Spleen (tissue), 11 donors: ENCODE measurements at regions not wholly inside any gene's neighbourhood (a gene's known extent, or its start where the extent isn't known, plus 50 kb on each side); places are given as distances from the start of the nearest gene placed in this dataset.

Experiments
- DNase-seq: peaks from one replicate; pipeline ENCODE4 v3.0.0-alpha.2; 2020
- H3K27ac ChIP-seq, 8 donors: fragments of 200-600 bp; sonication (generic) in 7 of 8; 1 replicate in 4 of 8; 2 replicates in 4 of 8; pipeline versions ENCODE4 v1.5.0 to v1.8.0; 2016 to 2021; ENCODE audit warnings: inconsistent platforms in 4 of 8, mild to moderate bottlenecking in 4 of 8, moderate library complexity in 1 of 8
- H3K27me3 ChIP-seq, 7 donors: fragments of 200-600 bp; sonication (generic) in 6 of 7; replicated peaks in 1 of 7; 1 replicate in 4 of 7; 2 replicates in 3 of 7; pipeline versions ENCODE4 v1.5.0 to v1.8.0; 2016 to 2021; ENCODE audit warnings: inconsistent platforms in 3 of 7, mild to moderate bottlenecking in 1 of 7
- H3K36me3 ChIP-seq, 6 donors: fragments of 200-600 bp; sonication (generic) in 5 of 6; 1 replicate in 4 of 6; 2 replicates in 2 of 6; pipeline versions ENCODE4 v1.5.0 to v1.8.0; 2016 to 2021; ENCODE audit warnings: inconsistent platforms in 2 of 6
- H3K4me1 ChIP-seq, 6 donors: fragments of 200-600 bp; sonication (generic) in 5 of 6; 1 replicate in 3 of 6; 2 replicates in 3 of 6; pipeline versions ENCODE4 v1.5.0 to v1.8.0; 2016 to 2021; ENCODE audit warnings: inconsistent platforms in 3 of 6
- H3K4me3 ChIP-seq, 8 donors: fragments of 200-600 bp; sonication (generic) in 7 of 8; 1 replicate in 4 of 8; 2 replicates in 4 of 8; pipeline versions ENCODE4 v1.5.0 to v1.8.0; 2016 to 2021; ENCODE audit warnings: inconsistent platforms in 4 of 8, mild to moderate bottlenecking in 4 of 8, moderate library complexity in 2 of 8
- H3K9me3 ChIP-seq, 8 donors: fragments of 200-600 bp; sonication (generic) in 7 of 8; 1 replicate in 4 of 8; 2 replicates in 4 of 8; pipeline versions ENCODE4 v1.5.0 to v1.8.0; 2016 to 2021; ENCODE audit warnings: inconsistent platforms in 4 of 8
- CTCF ChIP-seq, 11 experiments: fragments of 200-600 bp in 7 of 11; fragments of 450-650 bp in 4 of 11; sonication (generic) in 4 of 11; IDR thresholded peaks in 8 of 11; conservative IDR thresholded peaks in 3 of 11; 1 replicate in 7 of 11; 2 replicates in 4 of 11; pipeline versions ENCODE4 v1.4.0 to v1.8.0; 2016 to 2021; ENCODE audit warnings: antibody characterized with exemption in 11 of 11, inconsistent platforms in 4 of 11, mild to moderate bottlenecking in 1 of 11
- POLR2A ChIP-seq, 3 donors: fragments of 450-650 bp; IDR thresholded peaks; one replicate each; pipeline ENCODE4 v1.5.1; 2017; ENCODE audit warnings: antibody characterized with exemption in 3 of 3, mild to moderate bottlenecking in 1 of 3
- POLR2AphosphoS5 ChIP-seq, 3 donors: sonication (generic); formaldehyde crosslinking; IDR thresholded peaks; one replicate each; pipeline ENCODE4 v1.5.1; 2017; ENCODE audit warnings: antibody characterized with exemption in 3 of 3
- WGBS, 5 donors: extraction: QIAGEN DNeasy Blood & Tissue Kit in 3 of 5; methylation state at CpG; one replicate each; pipeline versions ENCODE4 v1.1.5 to v1.1.7; 2013 to 2018; 5-methylcytosine and 5-hydroxymethylcytosine counted together
- intact Hi-C: fragments of 100-400 bp; cut with DNase I; formaldehyde crosslinking; loops from one replicate; pipeline ENCODE4 v1.15.0; 2023; ENCODE audit warnings: low total_unique reads
- donor health status: healthy with polysubstance abuse.
- donor health status: DM: no; HTN: no; CAD: no; lungs with moderate emphysema.
- donor health status: DM: no; HTN: no; CAD: no.
- donor health status: Bipolar disorder and iron deficiency.
- donor health status: healthy.
- donor health status: DM: no; HTN: no; CAD: no.
- donor health status: DM: yes; HTN: yes; CAD: no.

GRCh38 chr5:125603321-125603720 lies 819.9 kb upstream of the GRAMD2B start:
- TF ChIP-seq POLR2AphosphoS5 (IDR thresholded peaks at IDR 0.05) (no peak), CTCF (IDR thresholded peaks at IDR 0.05 in 8 of 11, conservative IDR thresholded peaks at IDR 0.05 in 3 of 11) (no peak), POLR2A (IDR thresholded peaks at IDR 0.05) (no peak)
- WGBS, 5 donors: 87 to 96% (median 94%) methylated on average over 3 of the region's 3 CpGs
- Histone ChIP-seq H3K27me3 (no peaks in the 10 kb centered on the region), H3K27ac (no peak overlapping the region), H3K4me3 (no peak overlapping the region), H3K9me3 (no peaks in the 10 kb centered on the region), H3K36me3 (no peaks in the 10 kb centered on the region), H3K4me1 (no peaks in the 10 kb centered on the region)
- intact Hi-C loops: no loop called here
- no peak for DNase-seq

GRCh38 chr5:125604104-125604503 lies 819.1 kb upstream of the GRAMD2B start:
- DNase-seq: no peak
- H3K4me3 ChIP-seq: no peak overlapping the region
- no peak overlapping the region for H3K27ac ChIP-seq
- 79 to 93% (median 88%) methylated on average over 3 of the region's 3 CpGs for WGBS, 5 donors
- H3K27me3 ChIP-seq: no peaks in the 10 kb centered on the region
- TF ChIP-seq CTCF (IDR thresholded peaks at IDR 0.05 in 8 of 11, conservative IDR thresholded peaks at IDR 0.05 in 3 of 11): no peak
- H3K4me1 ChIP-seq: no peaks in the 10 kb centered on the region
- no peaks in the 10 kb centered on the region for H3K9me3 ChIP-seq
- H3K36me3 ChIP-seq: no peaks in the 10 kb centered on the region
- intact Hi-C loops: no loop called here

- intact Hi-C loops: no loop called here
- Histone ChIP-seq H3K27ac (no peak overlapping the region), H3K36me3 (no peaks in the 10 kb centered on the region), H3K4me3 (no peak overlapping the region), H3K4me1 (no peaks in the 10 kb centered on the region), H3K9me3 (no peaks in the 10 kb centered on the region), H3K27me3 (no peaks in the 10 kb centered on the region)
- 33 to 54% (median 44%) methylated on average over 2 of the region's 2 CpGs for WGBS, 5 donors
- no peak for TF ChIP-seq CTCF (IDR thresholded peaks at IDR 0.05 in 8 of 11, conservative IDR thresholded peaks at IDR 0.05 in 3 of 11)
- TF ChIP-seq POLR2AphosphoS5 (IDR thresholded peaks at IDR 0.05): no peak
- no peak for TF ChIP-seq POLR2A (IDR thresholded peaks at IDR 0.05)
- DNase-seq: no peak
These were observed 816.2 kb upstream of the GRAMD2B start for GRCh38 chr5:125607018-125607417.

DNA sequence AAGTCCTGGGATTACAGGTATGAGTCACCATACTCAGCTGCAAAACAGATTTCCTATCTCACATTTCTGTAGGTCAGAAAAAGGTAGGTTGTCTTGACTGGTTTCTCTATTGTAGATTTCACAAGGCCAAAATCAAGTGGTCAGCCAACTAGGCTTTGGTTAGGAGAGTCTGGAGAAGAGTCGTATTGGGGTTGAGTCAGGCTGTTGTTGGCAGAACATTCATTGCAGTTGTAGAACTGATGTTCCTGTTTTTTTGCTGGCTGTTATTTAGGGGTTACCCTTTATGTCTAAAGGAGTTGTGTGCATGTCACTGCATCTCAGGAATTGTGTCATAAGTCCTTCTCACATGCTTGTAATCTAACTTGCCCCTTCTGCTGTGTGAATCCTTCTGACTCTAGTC lies 814.2 kb upstream of the GRAMD2B start:
- intact Hi-C loops: no loop called here
- 83 to 95% (median 87%) methylated on average over 1 of the region's 1 CpG for WGBS, 5 donors

More for the DNA sequence above, 814.2 kb upstream of the GRAMD2B start:
- H3K4me1 ChIP-seq: no peaks in the 10 kb centered on the region
- no peaks in the 10 kb centered on the region for H3K9me3 ChIP-seq
- no peak overlapping the region for H3K27ac ChIP-seq
- no peak for TF ChIP-seq CTCF (IDR thresholded peaks at IDR 0.05 in 8 of 11, conservative IDR thresholded peaks at IDR 0.05 in 3 of 11)
- TF ChIP-seq POLR2AphosphoS5 (IDR thresholded peaks at IDR 0.05): no peak
- no peak for TF ChIP-seq POLR2A (IDR thresholded peaks at IDR 0.05)
- H3K27me3 ChIP-seq: no peaks in the 10 kb centered on the region
- no peak for DNase-seq
- no peak overlapping the region for H3K4me3 ChIP-seq
- no peaks in the 10 kb centered on the region for H3K36me3 ChIP-seq
